HCT116 (cell line): ENCODE measurements at regions not wholly inside any gene's neighbourhood (a gene's known extent, or its start where the extent isn't known, plus 50 kb on each side); places are given as distances from the start of the nearest gene placed in this dataset.

Source experiments
- ATAC-seq: fragments of 200-7000 bp; cut with Tn5 transposase; 2 replicates; pipeline ENCODE4 v1.9.1; 2020; ENCODE audit warnings: mild to moderate bottlenecking, moderate library complexity
- BruUV-seq: library from RNA; stranded (reverse); fragments of 400-500 nt; replicated peaks from 2 replicates; lab custom pipeline; 2021; lab: Mats Ljungman, UMichigan
- CTCF ChIA-PET: fragments of 300-600 bp; sonication (Branson Sonifier 250); formaldehyde crosslinking; loops from one replicate; lab custom pipeline; 2021; ENCODE audit warnings: antibody characterized with exemption; lab: Charles Lee
- POLR2A ChIA-PET: fragments of 300-600, 350-600 bp; sonication (Branson Sonifier 250); formaldehyde crosslinking; loops from one replicate; lab custom pipeline; 2021; ENCODE audit warnings: antibody characterized with exemption; lab: Charles Lee
- RAD21 ChIA-PET, 2 experiments: fragments of 300-600 bp; sonication (Branson Sonifier 250); formaldehyde crosslinking; loops; one replicate each; lab custom pipeline; 2023; ENCODE audit warnings: low total read pairs in 2 of 2; ENCODE audit not compliant: uncharacterized antibody in 2 of 2, unreplicated experiment in 2 of 2, low non-redundant PET in 1 of 2; lab: Charles Lee
- DNase-seq: peaks from one replicate; pipeline ENCODE4 v3.0.0-alpha.2; 2010; ENCODE audit warnings: low read depth, low spot score
- H2AFZ ChIP-seq: fragments of 200-600 bp; shearing (Covaris generic), sonication (generic); 2 replicates; pipeline ENCODE4 v1.6.1; 2017; ENCODE audit warnings: low read depth, mixed run types, mixed read lengths, antibody characterized with exemption, low read length; ENCODE audit not compliant: poor library complexity, severe bottlenecking
- H3K27ac ChIP-seq: 2 replicates; pipeline ENCODE4 v1.5.1; 2012; ENCODE audit warnings: low read depth, low read length
- H3K27me3 ChIP-seq: fragments of 200-600 bp; sonication (generic); 2 replicates; pipeline ENCODE4 v1.6.1; 2016; ENCODE audit warnings: mixed run types, low read length, mixed read lengths; ENCODE audit not compliant: insufficient read depth
- H3K36me3 ChIP-seq, 2 experiments: fragments of 200-500 bp in 1 of 2; fragments of 200-600 bp in 1 of 2; sonication (Bioruptor generic) in 1 of 2; sonication (generic) in 1 of 2; 2 replicates each; pipeline versions ENCODE4 v1.5.1 to v1.6.1; 2014 to 2016; ENCODE audit warnings: low read length in 2 of 2, inconsistent platforms in 1 of 2, mixed read lengths in 1 of 2, mixed run types in 1 of 2; ENCODE audit not compliant: insufficient read depth in 2 of 2, control insufficient read depth in 1 of 2
- H3K4me1 ChIP-seq, 2 experiments: fragments of 200-600 bp in 1 of 2; sonication (generic) in 1 of 2; 2 replicates each; pipeline versions ENCODE4 v1.5.1 to v1.6.1; 2012 to 2017; ENCODE audit warnings: low read length in 2 of 2, inconsistent platforms in 1 of 2, mild to moderate bottlenecking in 1 of 2, mixed read lengths in 1 of 2, mixed run types in 1 of 2, moderate library complexity in 1 of 2; ENCODE audit not compliant: insufficient read depth in 2 of 2, control insufficient read depth in 1 of 2
- H3K4me2 ChIP-seq: fragments of 200-600 bp; sonication (generic); 2 replicates; pipeline ENCODE4 v1.6.1; 2017; ENCODE audit warnings: mixed run types, low read length, mixed read lengths
- H3K4me3 ChIP-seq, 2 experiments: fragments of 200-600 bp in 1 of 2; sonication (generic) in 1 of 2; replicated peaks in 1 of 2; 2 replicates each; pipeline ENCODE4 v1.5.1; 2011 to 2016; ENCODE audit warnings: low read length in 2 of 2, control low read depth in 1 of 2, low read depth in 1 of 2, mild to moderate bottlenecking in 1 of 2, mixed read lengths in 1 of 2, mixed run types in 1 of 2
- H3K79me2 ChIP-seq: fragments of 200-600 bp; sonication (generic); 2 replicates; pipeline ENCODE4 v1.6.1; 2017; ENCODE audit warnings: mild to moderate bottlenecking, mixed run types, low read length, moderate library complexity, mixed read lengths; ENCODE audit not compliant: insufficient read depth
- H3K9ac ChIP-seq: fragments of 200-600 bp; sonication (generic); 2 replicates; pipeline ENCODE4 v1.6.1; 2016; ENCODE audit warnings: low read length, mixed read lengths
- H3K9me2 ChIP-seq: fragments of 200-600 bp; sonication (generic), shearing (Covaris generic); 2 replicates; pipeline ENCODE4 v1.6.1; 2017; ENCODE audit warnings: mixed run types, mild to moderate bottlenecking, moderate library complexity; ENCODE audit not compliant: insufficient read depth
- H3K9me3 ChIP-seq, 2 experiments: fragments of 200-500 bp in 1 of 2; fragments of 200-600 bp in 1 of 2; sonication (Bioruptor generic) in 1 of 2; sonication (generic) in 1 of 2; 2 replicates each; pipeline ENCODE4 v1.6.1; 2014 to 2017; ENCODE audit warnings: low read length in 2 of 2, mixed read lengths in 2 of 2, inconsistent platforms in 1 of 2, low read depth in 1 of 2, mild to moderate bottlenecking in 1 of 2, mixed run types in 1 of 2, moderate library complexity in 1 of 2; ENCODE audit not compliant: control insufficient read depth in 1 of 2, insufficient read depth in 1 of 2
- H4K20me1 ChIP-seq: fragments of 200-600 bp; sonication (generic), shearing (Covaris generic); 2 replicates; pipeline ENCODE4 v1.6.1; 2017; ENCODE audit warnings: mixed run types, mild to moderate bottlenecking, moderate library complexity; ENCODE audit not compliant: insufficient read depth
- CBX3 ChIP-seq: IDR thresholded peaks from 2 replicates; pipeline ENCODE4 v1.6.1; 2012; ENCODE audit warnings: low read depth
- CEBPB ChIP-seq: IDR thresholded peaks from 2 replicates; pipeline ENCODE4 v1.6.1; 2012; ENCODE audit warnings: low read depth
- CTCF ChIP-seq, 3 experiments: fragments of 200-600 bp in 1 of 3; sonication (generic) in 1 of 3; IDR thresholded peaks in 2 of 3; conservative IDR thresholded peaks in 1 of 3; 2 replicates each; pipeline ENCODE4 v1.5.1; 2012 to 2017; ENCODE audit warnings: low read depth in 2 of 3, low read length in 2 of 3, antibody characterized with exemption in 1 of 3, borderline replicate concordance in 1 of 3, control low read depth in 1 of 3, mild to moderate bottlenecking in 1 of 3, mixed read lengths in 1 of 3, mixed run types in 1 of 3, moderate library complexity in 1 of 3; ENCODE audit not compliant: insufficient read depth in 1 of 3
- EGR1 ChIP-seq: IDR thresholded peaks from 2 replicates; pipeline ENCODE4 v1.6.1; 2012; ENCODE audit warnings: low read depth
- ELF1 ChIP-seq: IDR thresholded peaks from 2 replicates; pipeline ENCODE4 v1.6.1; 2012; ENCODE audit warnings: low read depth, borderline replicate concordance
- EZH2 ChIP-seq: fragments of 200-600 bp; sonication (generic); IDR thresholded peaks from 2 replicates; pipeline ENCODE4 v1.6.1; 2017; ENCODE audit warnings: antibody characterized with exemption, mixed run types
- EZH2phosphoT487 ChIP-seq: fragments of 200-600 bp; IDR thresholded peaks from 2 replicates; pipeline ENCODE4 v1.6.1; 2018; ENCODE audit warnings: antibody characterized with exemption, borderline replicate concordance
- FOSL1 ChIP-seq: IDR thresholded peaks from 2 replicates; pipeline ENCODE4 v1.6.1; 2012; ENCODE audit warnings: low read depth
- JUND ChIP-seq: IDR thresholded peaks from 2 replicates; pipeline ENCODE4 v1.6.1; 2012
- POLR2AphosphoS5 ChIP-seq: IDR thresholded peaks from 2 replicates; pipeline ENCODE4 v1.6.1; 2011; ENCODE audit warnings: mild to moderate bottlenecking, low read depth, low read length, moderate library complexity
- RAD21 ChIP-seq: IDR thresholded peaks from 2 replicates; pipeline ENCODE4 v1.6.1; 2012; ENCODE audit warnings: low read depth, mild to moderate bottlenecking
- SIN3A ChIP-seq: IDR thresholded peaks from 2 replicates; pipeline ENCODE4 v1.6.1; 2012; ENCODE audit warnings: low read depth
- SP1 ChIP-seq: IDR thresholded peaks from 2 replicates; pipeline ENCODE4 v1.6.1; 2012; ENCODE audit warnings: low read depth
- SRF ChIP-seq: IDR thresholded peaks from 2 replicates; pipeline ENCODE4 v1.6.1; 2012; ENCODE audit warnings: low read depth
- TCF7L2 ChIP-seq: IDR thresholded peaks from 2 replicates; pipeline ENCODE4 v1.7.0; 2011; ENCODE audit warnings: borderline replicate concordance, inconsistent platforms; ENCODE audit not compliant: insufficient read depth, insufficient read length; ENCODE audit errors: extremely low read depth
- YY1 ChIP-seq: IDR thresholded peaks from 2 replicates; pipeline ENCODE4 v1.6.1; 2011; ENCODE audit warnings: low read length, low read depth, moderate library complexity, mild to moderate bottlenecking; ENCODE audit not compliant: insufficient replicate concordance; ENCODE audit errors: extremely low read depth
- ZBTB33 ChIP-seq: IDR thresholded peaks from 2 replicates; pipeline ENCODE4 v1.6.1; 2011; ENCODE audit warnings: mild to moderate bottlenecking, low read length, moderate library complexity; ENCODE audit not compliant: insufficient replicate concordance; ENCODE audit errors: extremely low read depth
- intact Hi-C: fragments of 100-400 bp; cut with micrococcal nuclease; formaldehyde crosslinking; loops from 2 replicates; pipeline ENCODE4 v1.10.0; 2022

GRCh38 chr14:105939810-105940508, 413.6 kb downstream of the TMEM121 start:
- TF ChIP-seq SP1 (no peak), EGR1 (no peak), CBX3 (no peak), CTCF (IDR thresholded peaks at IDR 0.05 in 2 of 3, conservative IDR thresholded peaks at IDR 0.05 in 1 of 3; ENCODE audit: borderline replicate concordance in 1 of 3, insufficient read depth in 1 of 3, low read depth in 2 of 3, low read length in 2 of 3) (no peak), EZH2 (no peak), SIN3A (no peak), SRF (no peak), CEBPB (no peak), EZH2phosphoT487 (no peak), RAD21 (no peak), FOSL1 (no peak), YY1 (no peak), JUND (no peak), TCF7L2 (no peak), ZBTB33 (no peak), ELF1 (no peak), POLR2AphosphoS5 (no peak)
- no TSS peak for BruUV-seq
- DNase-seq (no peak), ATAC-seq (no peak)
- RAD21 ChIA-PET: no interaction called here
- Histone ChIP-seq H3K27me3 (no peaks in the 10 kb centered on the region), H3K4me3 (no peak overlapping the region), H2AFZ (no peak overlapping the region), H4K20me1 (no peaks in the 10 kb centered on the region), H3K4me2 (no peak overlapping the region), H3K4me1 (peaks cover 0 to 3% of the 10 kb centered on the region in 2 experiments; a peak in 1 of 4 replicates), H3K9ac (no peak overlapping the region), H3K36me3 (no peaks in the 10 kb centered on the region), H3K9me2 (no peaks in the 10 kb centered on the region), H3K79me2 (no peaks in the 10 kb centered on the region), H3K27ac (no peak overlapping the region), H3K9me3 (peaks cover 0 to 4% of the 10 kb centered on the region in 2 experiments; a peak in 2 of 4 replicates)
- intact Hi-C loops: loop anchor here (10.0 kb wide), 1 partner anchor 385 kb away; no protein-coding TSS in a partner anchor
- POLR2A ChIA-PET: no interaction called here
- CTCF ChIA-PET: no interaction called here
